WTC11 (cell line): ENCODE measurements at regions not wholly inside any gene's neighbourhood (a gene's known extent, or its start where the extent isn't known, plus 50 kb on each side); places are given as distances from the start of the nearest gene placed in this dataset.

Experiments used
- ATAC-seq: fragments of 200-7000 bp; cut with Tn5 transposase; 2 replicates; pipeline ENCODE4 v1.10.0; 2021; ENCODE audit warnings: mild to moderate bottlenecking, moderate library complexity
- CTCF ChIA-PET: fragments of 300-600 bp; sonication (Branson Sonifier 250); formaldehyde crosslinking; loops from one replicate; lab custom pipeline; 2021; ENCODE audit warnings: antibody characterized with exemption; lab: Charles Lee
- POLR2A ChIA-PET: fragments of 350-600 bp; sonication (Branson Sonifier 250); formaldehyde crosslinking; loops from one replicate; lab custom pipeline; 2021; ENCODE audit warnings: antibody characterized with exemption; lab: Charles Lee
- DNase-seq: peaks from one replicate; pipeline ENCODE4 v3.0.0; 2021; ENCODE audit warnings: low spot score
- H3K27ac Mint-ChIP-seq: 2 replicates; pipeline ENCODE4 v1.8.0; 2021; ENCODE audit warnings: mixed read lengths
- H3K27me3 Mint-ChIP-seq: 2 replicates; pipeline ENCODE4 v1.8.0; 2021; ENCODE audit warnings: low read depth, mild to moderate bottlenecking, moderate library complexity, mixed read lengths
- H3K36me3 Mint-ChIP-seq: 2 replicates; pipeline ENCODE4 v1.8.0; 2021; ENCODE audit warnings: mixed read lengths
- H3K4me1 Mint-ChIP-seq: 2 replicates; pipeline ENCODE4 v1.8.0; 2022; ENCODE audit warnings: mixed read lengths
- H3K4me3 Mint-ChIP-seq: 2 replicates; pipeline ENCODE4 v1.8.0; 2021; ENCODE audit warnings: mild to moderate bottlenecking, moderate library complexity, mixed read lengths
- H3K9me3 Mint-ChIP-seq: 2 replicates; pipeline ENCODE4 v1.8.0; 2021; ENCODE audit warnings: mixed read lengths
- ARID4B ChIP-seq: sonication (generic); formaldehyde crosslinking; IDR thresholded peaks from 2 replicates; pipeline ENCODE4 v1.8.0; 2023; ENCODE audit warnings: missing genetic modification reagents, mild to moderate bottlenecking, borderline replicate concordance
- CDX4 ChIP-seq: fragments of 250-450 bp; sonication (Bioruptor Pico); IDR thresholded peaks from 2 replicates; pipeline ENCODE4 v1.9.0; 2021; ENCODE audit warnings: moderate library complexity, mild to moderate bottlenecking, inconsistent platforms, borderline replicate concordance
- CTCF ChIP-seq: fragments of 200-600 bp; IDR thresholded peaks from 2 replicates; pipeline ENCODE4 v1.8.0; 2022; ENCODE audit warnings: antibody characterized with exemption
- GRHL2 ChIP-seq: fragments of 250-450 bp; sonication (Bioruptor Pico); IDR thresholded peaks from 2 replicates; pipeline ENCODE4 v1.8.0; 2022; ENCODE audit warnings: mild to moderate bottlenecking, moderate library complexity; ENCODE audit not compliant: insufficient replicate concordance, severe bottlenecking
- KAT7 ChIP-seq: sonication (generic); formaldehyde crosslinking; IDR thresholded peaks from 2 replicates; pipeline ENCODE4 v1.8.1; 2023; ENCODE audit warnings: missing genetic modification reagents, mild to moderate bottlenecking, borderline replicate concordance
- NR2C2 ChIP-seq: sonication (generic); formaldehyde crosslinking; IDR thresholded peaks from 2 replicates; pipeline ENCODE4 v1.8.0; 2022; ENCODE audit warnings: mild to moderate bottlenecking, missing genetic modification reagents
- SMAD4 ChIP-seq: sonication (generic); formaldehyde crosslinking; IDR thresholded peaks from 2 replicates; pipeline ENCODE4 v1.8.0; 2022; ENCODE audit warnings: mild to moderate bottlenecking, missing genetic modification reagents
- SP1 ChIP-seq: sonication (generic); formaldehyde crosslinking; conservative IDR thresholded peaks from 2 replicates; pipeline ENCODE4 v1.8.1; 2022; ENCODE audit warnings: missing genetic modification reagents
- TEAD1 ChIP-seq: sonication (generic); formaldehyde crosslinking; IDR thresholded peaks from 2 replicates; pipeline ENCODE4 v1.8.0; 2022; ENCODE audit warnings: mild to moderate bottlenecking, missing genetic modification reagents
- ZNF138 ChIP-seq: sonication (generic); formaldehyde crosslinking; conservative IDR thresholded peaks from 2 replicates; pipeline ENCODE4 v1.8.1; 2022; ENCODE audit warnings: mild to moderate bottlenecking, moderate library complexity, missing genetic modification reagents
- ZSCAN18 ChIP-seq: fragments of 250-450 bp; sonication (Bioruptor Pico); IDR thresholded peaks from 2 replicates; pipeline ENCODE4 v2.1.2; 2022; ENCODE audit warnings: mild to moderate bottlenecking, moderate library complexity
- TF ChIP-seq, protein P1 (sequence below): sonication (generic); formaldehyde crosslinking; IDR thresholded peaks from 2 replicates; pipeline ENCODE4 v1.8.1; 2022; ENCODE audit warnings: mild to moderate bottlenecking, moderate library complexity, missing genetic modification reagents
- TF ChIP-seq, protein P2 (sequence below): sonication (generic); formaldehyde crosslinking; IDR thresholded peaks from 2 replicates; pipeline ENCODE4 v1.8.1; 2023; ENCODE audit warnings: mild to moderate bottlenecking, missing genetic modification reagents
- TF ChIP-seq, protein P3 (sequence below): sonication (generic); formaldehyde crosslinking; IDR thresholded peaks from 2 replicates; pipeline ENCODE4 v1.8.0; 2022; ENCODE audit warnings: missing genetic modification reagents

DNA sequence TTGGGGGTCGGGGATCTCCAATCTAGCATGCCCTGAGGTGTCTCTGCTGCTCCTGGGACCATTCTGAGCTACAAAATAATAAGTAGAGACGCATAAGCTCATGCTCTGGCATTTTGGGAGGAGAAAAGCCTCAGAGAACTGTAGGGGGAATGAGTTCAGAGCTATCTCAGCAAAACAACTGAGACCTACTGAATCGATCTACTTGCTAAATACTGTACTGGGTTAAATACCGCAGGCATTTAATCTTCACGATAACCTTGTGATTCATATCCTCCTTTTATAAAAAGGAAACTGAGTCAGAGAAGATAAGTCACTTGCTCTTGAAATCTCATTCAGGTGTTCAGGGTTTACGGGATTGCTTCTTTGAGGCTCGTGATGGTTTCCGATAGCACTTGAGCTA is 468.1 kb downstream of the FGF9 start:
- CTCF ChIA-PET, result interaction anchor here (1.0 kb wide), 1 partner anchor 36 kb away, joined by 3 read pairs; no protein-coding TSS in a partner anchor
- H3K4me1 Mint-ChIP-seq, result peaks cover 20% of the 10 kb centered on the region
- ATAC-seq, result no peak

GRCh38 chr13:22141716-22142115 is 470.8 kb downstream of the FGF9 start:
- DNase-seq (no peak), ATAC-seq (no peak)
- POLR2A ChIA-PET, result no interaction called here
- Mint-ChIP-seq H3K4me1 (peaks cover 4% of the 10 kb centered on the region; the same call in 1 of the 2 replicates), H3K27ac (no peak overlapping the region), H3K9me3 (no peaks in the 10 kb centered on the region), H3K36me3 (no peaks in the 10 kb centered on the region), H3K4me3 (no peak overlapping the region), H3K27me3 (no peaks in the 10 kb centered on the region)
- CTCF ChIA-PET, result interaction anchor here (0.6 kb wide), 1 partner anchor 391 kb away, joined by 3 read pairs; no protein-coding TSS in a partner anchor
- TF ChIP-seq, protein P1, sequence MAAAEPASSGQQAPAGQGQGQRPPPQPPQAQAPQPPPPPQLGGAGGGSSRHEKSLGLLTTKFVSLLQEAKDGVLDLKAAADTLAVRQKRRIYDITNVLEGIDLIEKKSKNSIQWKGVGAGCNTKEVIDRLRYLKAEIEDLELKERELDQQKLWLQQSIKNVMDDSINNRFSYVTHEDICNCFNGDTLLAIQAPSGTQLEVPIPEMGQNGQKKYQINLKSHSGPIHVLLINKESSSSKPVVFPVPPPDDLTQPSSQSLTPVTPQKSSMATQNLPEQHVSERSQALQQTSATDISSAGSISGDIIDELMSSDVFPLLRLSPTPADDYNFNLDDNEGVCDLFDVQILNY (CRISPR knock-in tag), result no peak
- no peak for TF ChIP-seq SP1
- no peak for TF ChIP-seq CTCF
- no peak for TF ChIP-seq CDX4 (CRISPR knock-in tag)
- no peak for TF ChIP-seq ZSCAN18 (CRISPR knock-in tag)
- no peak for TF ChIP-seq GRHL2 (CRISPR knock-in tag)

More for the DNA sequence above, 468.1 kb downstream of the FGF9 start:
- Mint-ChIP-seq H3K4me3 (no peak overlapping the region), H3K27me3 (no peaks in the 10 kb centered on the region), H3K27ac (no peak overlapping the region), H3K9me3 (no peaks in the 10 kb centered on the region), H3K36me3 (no peaks in the 10 kb centered on the region)
- POLR2A ChIA-PET, result no interaction called here
- no peak for TF ChIP-seq GRHL2 (CRISPR knock-in tag)
- TF ChIP-seq ARID4B (CRISPR knock-in tag), result no peak
- TF ChIP-seq SMAD4 (CRISPR knock-in tag), result no peak
- TF ChIP-seq ZNF138 (CRISPR knock-in tag), result no peak
- TF ChIP-seq KAT7 (CRISPR knock-in tag), result no peak
- no peak for TF ChIP-seq TEAD1 (CRISPR knock-in tag)
- TF ChIP-seq, all 79 proteins: peak for 0
- no peak for DNase-seq

GRCh38 chr13:22143671-22144070 is 472.8 kb downstream of the FGF9 start:
- H3K4me3 Mint-ChIP-seq, result no peak overlapping the region
- ChIA-PET POLR2A (no interaction called here), CTCF (no interaction called here)
- DNase-seq (no peak), ATAC-seq (no peak)
- no peaks in the 10 kb centered on the region for H3K9me3 Mint-ChIP-seq
- no peaks in the 10 kb centered on the region for H3K36me3 Mint-ChIP-seq
- H3K4me1 Mint-ChIP-seq, result no peaks in the 10 kb centered on the region
- no peaks in the 10 kb centered on the region for H3K27me3 Mint-ChIP-seq
- no peak overlapping the region for H3K27ac Mint-ChIP-seq
- TF ChIP-seq SP1, result no peak
- TF ChIP-seq, protein P2, sequence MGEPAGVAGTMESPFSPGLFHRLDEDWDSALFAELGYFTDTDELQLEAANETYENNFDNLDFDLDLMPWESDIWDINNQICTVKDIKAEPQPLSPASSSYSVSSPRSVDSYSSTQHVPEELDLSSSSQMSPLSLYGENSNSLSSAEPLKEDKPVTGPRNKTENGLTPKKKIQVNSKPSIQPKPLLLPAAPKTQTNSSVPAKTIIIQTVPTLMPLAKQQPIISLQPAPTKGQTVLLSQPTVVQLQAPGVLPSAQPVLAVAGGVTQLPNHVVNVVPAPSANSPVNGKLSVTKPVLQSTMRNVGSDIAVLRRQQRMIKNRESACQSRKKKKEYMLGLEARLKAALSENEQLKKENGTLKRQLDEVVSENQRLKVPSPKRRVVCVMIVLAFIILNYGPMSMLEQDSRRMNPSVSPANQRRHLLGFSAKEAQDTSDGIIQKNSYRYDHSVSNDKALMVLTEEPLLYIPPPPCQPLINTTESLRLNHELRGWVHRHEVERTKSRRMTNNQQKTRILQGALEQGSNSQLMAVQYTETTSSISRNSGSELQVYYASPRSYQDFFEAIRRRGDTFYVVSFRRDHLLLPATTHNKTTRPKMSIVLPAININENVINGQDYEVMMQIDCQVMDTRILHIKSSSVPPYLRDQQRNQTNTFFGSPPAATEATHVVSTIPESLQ (CRISPR knock-in tag), result no peak
- no peak for TF ChIP-seq NR2C2 (CRISPR knock-in tag)
- TF ChIP-seq, protein P3, sequence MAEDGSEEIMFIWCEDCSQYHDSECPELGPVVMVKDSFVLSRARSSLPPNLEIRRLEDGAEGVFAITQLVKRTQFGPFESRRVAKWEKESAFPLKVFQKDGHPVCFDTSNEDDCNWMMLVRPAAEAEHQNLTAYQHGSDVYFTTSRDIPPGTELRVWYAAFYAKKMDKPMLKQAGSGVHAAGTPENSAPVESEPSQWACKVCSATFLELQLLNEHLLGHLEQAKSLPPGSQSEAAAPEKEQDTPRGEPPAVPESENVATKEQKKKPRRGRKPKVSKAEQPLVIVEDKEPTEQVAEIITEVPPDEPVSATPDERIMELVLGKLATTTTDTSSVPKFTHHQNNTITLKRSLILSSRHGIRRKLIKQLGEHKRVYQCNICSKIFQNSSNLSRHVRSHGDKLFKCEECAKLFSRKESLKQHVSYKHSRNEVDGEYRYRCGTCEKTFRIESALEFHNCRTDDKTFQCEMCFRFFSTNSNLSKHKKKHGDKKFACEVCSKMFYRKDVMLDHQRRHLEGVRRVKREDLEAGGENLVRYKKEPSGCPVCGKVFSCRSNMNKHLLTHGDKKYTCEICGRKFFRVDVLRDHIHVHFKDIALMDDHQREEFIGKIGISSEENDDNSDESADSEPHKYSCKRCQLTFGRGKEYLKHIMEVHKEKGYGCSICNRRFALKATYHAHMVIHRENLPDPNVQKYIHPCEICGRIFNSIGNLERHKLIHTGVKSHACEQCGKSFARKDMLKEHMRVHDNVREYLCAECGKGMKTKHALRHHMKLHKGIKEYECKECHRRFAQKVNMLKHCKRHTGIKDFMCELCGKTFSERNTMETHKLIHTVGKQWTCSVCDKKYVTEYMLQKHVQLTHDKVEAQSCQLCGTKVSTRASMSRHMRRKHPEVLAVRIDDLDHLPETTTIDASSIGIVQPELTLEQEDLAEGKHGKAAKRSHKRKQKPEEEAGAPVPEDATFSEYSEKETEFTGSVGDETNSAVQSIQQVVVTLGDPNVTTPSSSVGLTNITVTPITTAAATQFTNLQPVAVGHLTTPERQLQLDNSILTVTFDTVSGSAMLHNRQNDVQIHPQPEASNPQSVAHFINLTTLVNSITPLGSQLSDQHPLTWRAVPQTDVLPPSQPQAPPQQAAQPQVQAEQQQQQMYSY (CRISPR knock-in tag), result no peak
